ENCODE measurements at regions not wholly inside any gene's neighbourhood (a gene's known extent, or its start where the extent isn't known, plus 50 kb on each side); places are given as distances from the start of the nearest gene placed in this dataset.

DNA sequence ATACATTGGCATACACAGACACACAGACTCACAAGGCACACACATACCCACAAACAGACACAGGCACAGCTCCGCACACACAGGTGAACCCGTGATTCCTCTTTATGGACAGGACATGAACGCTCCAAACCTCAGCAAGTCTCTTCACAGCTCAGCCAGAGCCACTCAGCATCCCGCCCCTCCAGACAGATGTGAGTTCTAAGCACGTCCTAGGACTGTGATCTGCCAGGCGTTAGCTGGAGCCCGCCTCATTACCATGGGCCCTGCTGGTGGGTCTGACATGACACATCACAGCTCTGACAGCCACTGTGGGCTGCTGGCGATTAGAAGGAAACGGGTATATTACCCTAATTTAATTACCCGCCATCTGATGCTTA is 176.7 kb upstream of the PPP2R2D start:
- no peak for DNase-seq

GRCh38 chr10:131724891-131725580 is 175.8 kb upstream of the PPP2R2D start:
- no peak for DNase-seq

GRCh38 chr10:131725581-131726069 is 175.2 kb upstream of the PPP2R2D start:
- DNase-seq = no peak

DNA sequence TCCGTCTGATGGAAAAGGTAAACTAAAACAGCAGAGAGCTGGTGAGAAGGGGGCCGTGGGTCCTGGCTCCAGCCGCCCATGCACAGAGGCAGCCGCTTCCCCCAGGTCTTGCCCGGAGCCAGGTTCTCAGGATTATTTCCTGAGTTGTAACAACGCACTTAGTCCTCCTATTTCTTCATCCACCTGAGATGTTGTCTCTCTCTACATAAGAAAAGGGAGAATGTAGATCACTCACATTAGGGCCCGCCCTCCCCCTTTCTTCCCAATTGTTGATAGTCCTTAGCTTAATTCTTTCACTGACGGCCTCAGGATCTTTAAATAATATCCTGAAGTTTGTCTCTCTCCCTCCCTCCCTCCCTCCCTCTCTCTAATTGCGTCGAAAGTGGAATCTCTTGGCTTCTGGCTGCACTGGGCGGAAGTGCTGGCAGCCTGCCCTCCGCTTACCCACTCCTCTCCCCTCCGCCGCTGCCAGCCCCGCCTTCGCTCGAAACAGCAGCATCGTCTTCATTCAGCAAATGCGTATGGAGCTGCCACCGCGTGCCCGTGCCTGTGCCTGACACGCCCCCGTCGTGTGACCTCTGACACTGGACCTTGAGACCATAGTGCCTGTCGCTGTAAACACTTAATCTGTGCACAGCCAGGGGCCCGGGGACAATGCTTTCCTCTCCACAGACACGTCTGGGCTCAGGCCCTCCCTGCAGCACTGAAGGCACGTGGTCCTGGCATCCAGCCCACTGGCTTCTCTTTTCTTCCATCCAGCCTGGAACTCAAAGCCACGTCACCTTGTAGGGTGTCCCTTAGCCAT is 174.5 kb upstream of the PPP2R2D start:
- DNase-seq = no peak

GRCh38 chr10:131726967-131727366 is 173.8 kb upstream of the PPP2R2D start:
- no peak for DNase-seq

DNA sequence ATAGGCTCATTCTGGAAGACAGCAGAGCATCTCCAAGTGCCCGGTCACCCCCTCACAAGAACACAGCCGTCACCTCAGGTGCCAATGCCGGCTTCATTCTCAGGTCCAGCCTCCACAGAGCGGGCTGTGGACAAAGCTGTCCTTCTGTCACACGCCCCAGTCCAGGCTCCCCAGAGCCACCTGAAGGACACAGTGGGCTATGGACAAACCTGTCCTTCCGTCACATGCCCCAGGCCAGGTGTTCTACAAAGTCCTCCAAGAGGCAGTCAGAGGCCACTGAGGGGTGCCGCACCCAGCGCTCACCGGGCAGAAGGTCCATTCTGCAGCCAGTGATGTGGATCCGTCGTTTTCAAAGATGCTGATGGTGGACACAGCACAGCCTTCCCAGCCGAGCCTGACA is 173.2 kb upstream of the PPP2R2D start:
- no peak for DNase-seq

DNA sequence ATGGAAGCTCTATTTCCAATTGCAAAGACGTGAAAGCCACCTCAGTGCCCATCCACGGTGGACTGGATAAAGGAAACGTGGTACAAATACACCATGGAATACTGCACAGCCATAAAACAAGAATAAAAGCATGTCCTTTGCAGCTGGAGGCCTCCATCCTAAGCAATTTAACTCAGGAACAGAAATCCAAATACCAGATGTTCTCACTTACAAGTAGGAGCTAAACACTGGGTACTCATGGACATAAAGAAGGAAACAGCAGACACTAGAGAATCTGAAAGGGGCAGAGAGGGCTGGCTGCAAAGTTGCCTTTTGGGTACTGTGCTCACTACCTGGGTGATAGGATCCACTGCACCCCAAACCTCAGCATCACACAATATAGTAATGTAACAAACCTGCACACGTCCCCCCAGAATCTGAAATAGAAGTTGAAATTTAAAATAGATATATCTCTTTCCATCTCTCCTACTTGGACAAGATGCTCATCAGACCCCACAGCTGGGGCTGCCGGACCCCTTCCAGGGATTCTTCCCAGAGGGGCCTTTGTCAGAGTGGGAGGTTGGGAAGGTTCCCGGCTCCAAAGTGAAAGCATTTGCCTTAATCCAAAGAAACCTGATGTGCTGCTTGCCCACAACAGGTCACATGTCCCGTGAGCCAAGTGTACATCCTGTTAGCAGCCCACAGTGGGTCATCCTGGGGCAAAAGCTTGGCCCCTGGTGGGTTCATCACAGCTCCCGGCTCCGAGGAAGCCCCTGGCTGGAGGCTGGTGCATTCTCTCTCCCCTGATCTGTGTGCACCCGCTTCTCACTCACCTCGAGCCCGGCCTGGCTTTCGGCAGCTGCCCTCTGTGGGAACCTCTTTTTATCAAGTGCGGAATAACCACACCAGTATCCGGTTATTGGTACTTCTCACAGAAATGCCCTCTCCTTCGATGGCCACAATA is 172.3 kb upstream of the PPP2R2D start:
- DNase-seq = no peak

- DNase-seq = no peak
Measured at GRCh38 chr10:131729361-131729760, 171.4 kb upstream of the PPP2R2D start.

GRCh38 chr10:131729938-131730660 is 170.7 kb upstream of the PPP2R2D start:
- DNase-seq = no peak

- no peak for DNase-seq
Measured at GRCh38 chr10:131730771-131731497, 169.9 kb upstream of the PPP2R2D start.

DNA sequence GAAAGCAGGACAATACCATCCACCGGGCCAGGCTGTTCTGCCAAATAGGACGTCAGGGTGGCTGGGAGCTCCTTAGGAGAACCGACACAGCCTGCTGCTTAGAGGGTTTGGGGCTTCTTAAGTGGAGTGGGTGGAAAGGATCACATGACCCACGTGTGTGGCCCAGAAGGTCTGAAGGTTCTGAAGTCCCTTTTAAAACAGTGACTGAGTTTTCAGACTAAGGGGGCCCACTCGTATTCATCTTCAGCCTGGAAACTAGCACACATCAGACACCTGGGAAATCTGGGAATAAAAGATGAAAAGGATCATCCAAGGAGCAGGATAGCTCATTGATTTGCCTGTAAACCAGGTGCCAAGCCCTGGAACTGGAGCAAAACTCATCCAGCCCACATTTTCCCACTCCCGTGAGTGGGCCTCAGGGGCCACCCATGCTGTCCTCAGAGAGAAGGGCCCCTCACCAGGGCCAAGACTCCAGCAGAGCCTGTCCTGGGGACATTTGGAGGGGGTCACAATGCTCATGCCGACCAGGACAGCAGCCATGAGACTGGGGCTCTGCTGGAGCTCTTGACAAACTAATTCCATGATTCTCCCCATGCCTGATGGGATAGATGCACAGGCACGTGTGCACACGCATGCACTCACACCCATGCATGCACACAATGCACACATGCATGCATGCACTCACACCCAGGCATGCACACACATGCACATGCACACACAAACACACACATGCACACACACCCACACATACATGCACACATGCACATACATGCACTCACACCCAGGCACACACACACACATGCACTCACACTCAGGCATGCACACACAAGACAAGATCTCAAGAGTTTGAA is 168.8 kb upstream of the PPP2R2D start:
- no peak for DNase-seq

GRCh38 chr10:131732631-131733127 is 168.1 kb upstream of the PPP2R2D start:
- no peak for DNase-seq

GRCh38 chr10:131733596-131733995 is 167.2 kb upstream of the PPP2R2D start:
- DNase-seq = no peak

DNA sequence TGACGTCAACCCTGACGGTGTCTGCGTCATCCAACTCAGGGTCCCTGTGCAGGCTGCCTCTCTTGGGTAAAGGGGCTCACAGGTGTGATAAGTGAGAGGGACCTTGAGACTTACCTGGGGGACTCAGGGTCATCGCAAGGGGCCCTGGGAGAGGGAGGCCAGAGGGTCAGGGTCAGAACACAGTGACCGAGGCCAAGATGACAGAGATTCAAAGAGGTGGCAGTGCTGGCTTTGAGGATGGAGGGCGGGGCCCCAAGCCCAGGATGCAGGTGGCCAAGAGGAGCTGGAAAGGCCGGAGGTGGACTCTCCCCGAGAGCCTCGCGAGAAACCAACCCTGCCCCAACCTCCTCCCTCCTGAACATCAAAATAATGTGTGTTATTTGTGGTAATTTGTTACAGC is 165.2 kb upstream of the PPP2R2D start:
- no peak for DNase-seq

DNA sequence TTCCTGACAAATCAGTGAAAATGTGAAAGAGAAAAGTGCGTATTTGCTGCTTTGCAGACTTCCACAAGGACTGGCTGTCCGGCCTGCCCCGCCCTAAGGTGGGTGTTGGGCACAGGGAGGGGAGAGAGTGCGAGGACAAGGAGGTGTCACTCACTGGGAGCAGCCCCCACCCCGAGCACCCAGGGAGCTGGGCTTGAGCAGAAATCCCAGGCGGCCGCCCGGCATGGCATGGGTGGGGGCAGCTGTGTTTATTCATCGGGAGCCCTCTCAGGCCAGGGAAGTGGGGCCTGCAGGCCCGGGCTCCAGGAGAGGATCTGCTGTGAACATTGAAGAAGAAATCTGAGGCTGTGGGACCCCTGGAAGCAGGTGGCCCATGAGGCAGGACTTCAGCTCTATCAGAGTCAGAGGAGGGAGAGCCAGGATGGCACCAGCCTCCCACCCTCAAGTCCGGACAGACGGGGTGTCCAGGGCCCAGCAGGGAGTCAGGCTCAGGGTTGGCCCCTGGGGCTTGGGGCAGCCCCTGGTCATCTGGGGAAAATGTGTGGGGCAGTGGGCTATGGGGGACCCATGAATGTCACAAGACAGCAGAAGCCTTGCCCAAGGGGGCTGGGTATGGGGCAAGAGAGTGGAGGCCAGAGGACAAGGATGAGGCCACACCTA is 164.4 kb upstream of the PPP2R2D start:
- no peak for DNase-seq

DNA sequence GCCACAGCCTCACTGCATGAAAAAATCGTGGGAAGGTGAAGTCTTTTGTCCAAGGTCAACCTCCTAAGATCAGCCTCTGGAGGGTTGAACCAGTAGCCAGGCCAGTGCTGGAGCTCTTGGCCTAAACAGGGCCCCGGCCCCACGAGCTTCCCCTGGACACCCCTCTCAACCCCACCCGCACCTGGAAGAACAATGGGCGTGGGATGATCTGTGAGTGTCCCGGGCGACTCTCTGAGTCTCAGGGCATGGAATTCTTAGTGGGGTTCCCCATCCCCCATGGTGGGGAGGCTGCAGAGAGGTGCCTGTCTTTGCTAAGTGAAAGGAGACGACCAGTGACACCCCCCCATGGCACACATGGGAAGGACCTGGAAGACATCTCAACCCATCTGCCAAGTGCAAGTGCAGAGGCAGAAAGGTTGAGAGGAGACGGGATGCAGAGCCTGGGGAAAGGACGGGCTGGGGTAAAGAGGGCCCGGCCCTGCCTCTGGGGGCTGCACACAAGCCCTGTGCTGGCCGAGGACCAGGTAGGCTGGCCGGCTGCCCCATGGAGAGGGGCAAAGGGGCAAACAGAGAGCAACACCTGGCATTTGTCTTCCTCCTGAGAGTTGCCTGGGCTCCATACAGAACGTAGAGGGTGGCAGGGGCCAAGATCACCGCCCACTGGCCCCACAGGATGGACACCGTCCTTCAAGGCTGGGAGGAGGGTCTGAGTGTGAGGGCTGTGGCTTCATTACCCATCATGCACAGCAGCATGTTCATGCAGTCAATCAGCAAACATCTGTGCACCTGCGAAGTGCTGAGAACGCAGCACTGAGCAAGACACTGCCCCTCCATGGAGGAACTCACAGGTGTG is 163.0 kb upstream of the PPP2R2D start:
- DNase-seq = no peak

- DNase-seq = no peak
Measured at GRCh38 chr10:131738396-131738735, 162.4 kb upstream of the PPP2R2D start.

- no peak for DNase-seq
Measured at GRCh38 chr10:131739206-131739605, 161.6 kb upstream of the PPP2R2D start.

GRCh38 chr10:131742500-131742951 is 158.3 kb upstream of the PPP2R2D start:
- DNase-seq = no peak
